ENCODE measurements at regions not wholly inside any gene's neighbourhood (a gene's known extent, or its start where the extent isn't known, plus 50 kb on each side); places are given as distances from the start of the nearest gene placed in this dataset.

- TF ChIP-seq CTCF (IDR thresholded peaks at IDR 0.05 in 2 of 3, conservative IDR thresholded peaks at IDR 0.05 in 1 of 3; ENCODE audit: insufficient read depth in 2 of 3, low read depth in 1 of 3, low read length in 3 of 3) (no peak), E2F4 (CRISPR knock-in tag; IDR thresholded peaks at IDR 0.05; ENCODE audit: low read depth) (no peak), POLR2A (conservative IDR thresholded peaks at IDR 0.05) (no peak), ZNF274 (IDR thresholded peaks at IDR 0.05; ENCODE audit: borderline replicate concordance, low read depth, low read length) (no peak)
Measured at GRCh38 chr2:12982149-12982584, 265.4 kb downstream of the TRIB2 start.
